ENCODE measurements at regions not wholly inside any gene's neighbourhood (a gene's known extent, or its start where the extent isn't known, plus 50 kb on each side); places are given as distances from the start of the nearest gene placed in this dataset.

GRCh38 chr4:111579767-111580166 lies 565.5 kb upstream of the FAM241A start:
- no peak for DNase-seq (ENCODE audit: low read depth in 3 of 3)

- no peak for DNase-seq (ENCODE audit: low read depth in 3 of 3)
Observed at GRCh38 chr4:111595456-111595855, 549.8 kb upstream of the FAM241A start.

GRCh38 chr4:111596491-111596890 lies 548.8 kb upstream of the FAM241A start:
- no peak for DNase-seq (ENCODE audit: low read depth in 3 of 3)

- no peak for DNase-seq (ENCODE audit: low read depth in 3 of 3)
Observed at GRCh38 chr4:111601671-111602070, 543.6 kb upstream of the FAM241A start.

GRCh38 chr4:111602848-111603247 lies 542.4 kb upstream of the FAM241A start:
- no peak for DNase-seq (ENCODE audit: low read depth in 3 of 3)

DNA sequence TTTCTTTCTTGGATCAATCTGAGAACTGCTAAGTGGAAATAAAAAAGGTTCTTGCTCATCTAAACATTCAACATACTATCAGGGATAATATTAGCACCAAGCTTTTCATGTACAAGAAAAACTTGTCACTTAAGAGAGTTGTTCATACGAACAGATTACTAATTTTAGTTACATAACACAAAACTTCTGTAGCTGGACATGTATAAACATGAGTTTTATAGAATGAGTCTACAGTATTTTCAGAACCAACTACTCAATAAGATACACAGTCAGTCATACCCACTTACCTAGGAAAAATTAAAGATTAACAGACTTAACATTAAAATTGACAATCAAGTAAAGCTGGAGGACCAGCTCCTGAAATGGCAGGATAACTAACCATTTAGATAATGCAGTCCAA lies 540.1 kb upstream of the FAM241A start:
- DNase-seq (ENCODE audit: low read depth in 3 of 3): no peak

DNA sequence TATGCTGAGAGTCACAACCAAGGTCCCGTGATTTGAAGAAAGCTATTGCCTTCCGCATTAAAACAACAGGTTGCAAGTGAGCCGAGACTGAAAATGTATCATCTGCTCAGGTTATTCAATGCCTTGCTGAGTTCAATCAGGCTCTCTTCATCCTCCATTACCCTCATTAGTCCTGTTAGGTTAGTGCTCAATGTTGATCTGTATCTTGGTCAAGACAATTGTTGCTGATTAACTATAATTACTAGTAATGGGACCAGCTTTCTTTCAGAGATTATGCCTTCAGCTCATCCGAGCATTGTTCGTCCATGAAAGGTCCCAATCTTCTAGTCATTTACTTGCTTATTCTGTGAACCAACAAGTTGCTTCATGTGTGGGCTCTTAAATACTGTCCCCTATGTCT lies 534.6 kb upstream of the FAM241A start:
- no peak for DNase-seq (ENCODE audit: low read depth in 3 of 3)

GRCh38 chr4:111618908-111619307 lies 526.3 kb upstream of the FAM241A start:
- no peak for DNase-seq (ENCODE audit: low read depth in 3 of 3)

DNA sequence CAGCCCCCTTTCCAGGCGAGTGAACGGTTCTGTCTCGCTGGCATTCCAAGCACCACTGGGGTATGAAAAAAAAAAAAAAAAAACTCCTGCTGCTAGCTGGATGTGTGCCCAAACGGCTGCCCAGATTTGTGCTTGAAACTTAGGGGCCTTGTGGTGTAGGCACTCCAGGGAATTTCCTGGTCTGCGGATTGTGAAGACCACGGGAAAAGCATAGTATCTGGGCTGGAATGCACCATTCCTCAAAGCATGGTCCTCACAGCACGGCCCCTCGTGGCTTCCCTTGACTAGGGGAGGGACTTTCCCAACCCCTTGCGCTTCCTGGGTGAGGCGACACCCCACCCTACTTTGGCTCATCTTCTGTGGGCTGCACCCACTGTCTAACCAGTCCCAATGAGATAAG lies 516.8 kb upstream of the FAM241A start:
- no peak for DNase-seq (ENCODE audit: low read depth in 3 of 3)

GRCh38 chr4:111630705-111631104 lies 514.5 kb upstream of the FAM241A start:
- DNase-seq (ENCODE audit: low read depth in 3 of 3): no peak

DNA sequence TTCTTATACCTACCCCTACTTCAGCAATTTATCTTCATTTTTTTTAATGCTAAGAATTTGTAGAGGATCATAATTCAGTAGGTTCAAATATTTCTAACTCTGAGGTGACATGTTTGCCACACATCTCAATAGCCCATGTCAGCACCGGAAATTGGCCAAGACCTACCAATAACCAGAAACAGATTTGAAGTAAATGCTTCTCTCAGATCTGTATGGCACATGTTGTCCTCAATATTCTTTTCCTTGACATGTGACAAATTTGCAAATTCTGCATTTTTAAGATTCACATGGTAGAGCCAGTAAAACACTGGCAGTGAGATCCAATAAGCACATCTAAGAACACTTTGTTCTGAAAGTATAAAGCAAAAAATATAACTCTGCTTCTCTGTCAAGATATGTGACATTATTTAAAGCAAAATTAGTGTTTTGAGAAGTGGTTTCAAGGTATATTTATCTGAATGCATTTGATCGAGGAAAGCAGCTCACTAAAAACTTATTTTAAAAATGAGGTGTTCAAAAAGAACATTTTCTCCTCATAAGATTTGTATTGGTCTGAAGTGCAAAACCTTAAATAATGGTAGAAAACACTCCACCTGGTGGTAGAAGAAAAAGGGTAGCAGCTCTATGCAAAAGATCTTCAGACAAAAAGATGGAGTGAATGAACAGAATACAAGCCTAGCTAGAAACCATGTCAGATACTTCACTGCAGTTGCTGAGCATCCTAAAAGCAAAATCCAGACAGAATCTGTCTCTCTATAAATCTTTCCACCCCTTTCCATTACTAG lies 513.8 kb upstream of the FAM241A start:
- no peak for DNase-seq (ENCODE audit: low read depth in 3 of 3)

DNA sequence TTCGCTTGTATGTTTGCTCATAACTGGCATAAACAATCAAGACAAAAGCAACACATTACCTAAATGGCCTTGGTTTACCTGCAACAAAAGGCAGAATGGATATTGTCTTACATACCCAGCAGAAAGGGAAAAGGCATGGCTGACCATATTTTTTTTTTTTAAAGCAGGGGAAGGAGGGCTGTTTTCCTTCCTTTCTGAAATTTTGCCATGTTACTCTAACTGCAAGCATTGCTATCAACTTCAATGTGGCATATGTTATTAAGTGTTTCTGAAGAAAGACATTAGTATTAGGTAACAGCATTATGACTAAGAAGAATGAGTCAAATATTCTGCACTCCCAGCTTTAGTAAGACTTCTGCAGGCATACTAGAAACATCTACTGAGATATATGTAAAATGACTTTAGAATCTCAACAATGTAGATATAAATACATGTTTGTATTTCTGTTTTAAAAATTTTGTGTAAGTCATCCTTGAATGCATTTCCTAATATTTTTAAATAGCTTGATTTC lies 512.6 kb upstream of the FAM241A start:
- no peak for DNase-seq (ENCODE audit: low read depth in 3 of 3)

DNA sequence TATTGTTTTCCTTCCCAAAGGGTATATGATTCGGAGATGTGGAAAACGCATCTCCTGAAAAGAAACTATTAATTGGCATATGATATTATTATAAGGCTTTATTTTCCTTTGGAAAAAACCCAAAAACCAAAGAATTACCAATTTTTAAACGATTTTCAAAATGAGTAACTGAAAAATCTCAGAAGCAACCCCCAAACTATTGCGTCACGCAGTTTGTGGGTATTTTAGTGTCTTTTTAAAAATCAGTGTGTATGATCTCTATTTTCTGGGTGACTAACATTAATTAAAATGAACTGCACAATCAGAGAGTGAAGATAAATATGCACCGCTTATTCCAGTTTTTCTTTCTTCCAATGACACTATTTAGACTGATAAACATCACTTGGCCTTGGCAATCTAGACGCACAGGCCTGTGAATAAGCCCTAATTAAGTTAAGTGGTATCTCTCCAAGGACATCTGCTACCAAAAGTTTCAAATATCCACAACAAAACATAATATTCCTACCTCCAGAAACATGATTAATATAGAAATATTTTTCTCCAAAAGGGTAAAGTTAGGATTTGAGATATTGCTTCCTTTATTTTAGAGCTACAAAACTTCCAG lies 511.5 kb upstream of the FAM241A start:
- DNase-seq (ENCODE audit: low read depth in 3 of 3): no peak

DNA sequence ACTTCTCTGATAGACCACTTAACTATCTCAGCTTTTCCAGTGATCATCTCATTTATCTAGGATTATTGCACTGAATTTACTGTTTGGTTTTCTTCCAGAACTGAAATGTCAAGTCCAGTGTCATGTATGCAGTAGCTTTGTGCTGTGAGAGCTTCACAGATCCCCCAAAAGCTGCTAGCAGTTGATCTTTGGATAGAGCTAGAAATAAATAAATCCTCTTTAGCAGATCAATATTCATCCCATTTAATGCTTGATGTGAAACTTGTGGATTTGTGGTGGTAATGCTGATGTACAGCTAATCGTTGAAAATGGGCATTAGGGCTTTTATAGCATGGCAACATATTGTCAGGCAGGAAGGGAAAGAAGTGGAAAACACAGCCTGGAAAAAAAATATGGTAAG lies 509.6 kb upstream of the FAM241A start:
- DNase-seq (ENCODE audit: low read depth in 3 of 3): no peak

DNA sequence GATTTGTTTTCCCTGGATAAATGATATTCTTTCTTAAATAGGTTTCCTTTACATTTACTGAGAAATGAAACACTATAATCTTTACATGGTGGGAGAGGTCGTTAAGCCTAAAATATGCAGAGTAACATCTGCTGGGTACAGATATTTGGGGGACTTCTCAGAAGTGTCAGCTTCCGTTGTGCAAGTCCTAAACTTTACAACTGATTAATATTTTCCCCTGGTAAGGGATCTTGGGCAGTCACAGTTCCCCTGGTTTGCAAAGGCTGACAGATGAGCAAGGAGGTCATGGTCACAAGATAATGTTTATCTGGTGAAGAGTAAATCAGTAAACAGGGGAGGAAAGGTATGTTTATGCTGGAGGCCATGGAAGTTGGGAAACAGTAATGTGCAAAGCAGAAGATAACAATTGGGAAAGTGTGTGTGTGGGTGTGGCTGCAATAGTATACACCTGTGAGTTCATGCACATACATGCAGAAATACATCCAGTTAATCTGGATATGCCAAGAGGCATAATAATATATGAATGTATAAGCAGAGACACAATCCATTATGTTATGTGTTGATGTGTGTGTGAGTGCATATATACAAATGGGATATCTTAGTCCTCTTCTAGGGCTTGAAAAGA lies 508.2 kb upstream of the FAM241A start:
- no peak for DNase-seq (ENCODE audit: low read depth in 3 of 3)

DNA sequence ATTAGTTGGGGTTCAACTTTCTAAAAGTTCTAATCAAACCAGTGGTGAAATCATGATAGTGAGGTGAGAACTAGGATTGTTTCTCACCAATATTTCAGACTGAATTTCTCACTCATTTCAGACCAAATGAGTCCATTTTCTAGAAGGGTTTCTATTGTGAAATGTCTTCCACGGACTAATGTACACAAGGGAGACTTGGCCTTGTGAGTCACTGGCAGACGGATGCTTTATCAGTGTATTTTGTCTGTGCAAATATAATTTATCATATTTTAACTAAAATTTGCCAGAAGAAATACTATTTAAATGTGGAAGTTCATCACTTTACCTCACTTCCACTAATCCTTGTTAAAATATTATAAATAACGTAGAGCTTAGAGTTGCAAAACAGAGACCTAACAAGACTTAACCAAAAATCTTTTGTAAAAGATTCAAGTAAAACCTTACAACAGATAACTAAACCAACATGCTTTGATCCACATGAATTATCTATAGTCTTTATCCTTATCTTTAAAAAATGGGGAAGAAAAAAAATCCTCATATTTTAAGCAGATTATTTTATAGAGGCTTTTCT lies 506.0 kb upstream of the FAM241A start:
- DNase-seq (ENCODE audit: low read depth in 3 of 3): no peak

GRCh38 chr4:111639876-111640275 lies 505.4 kb upstream of the FAM241A start:
- DNase-seq (ENCODE audit: low read depth in 3 of 3): no peak

GRCh38 chr4:111641813-111642579 lies 503.3 kb upstream of the FAM241A start:
- DNase-seq (ENCODE audit: low read depth in 3 of 3): no peak

- DNase-seq (ENCODE audit: low read depth in 3 of 3): no peak
Observed at GRCh38 chr4:111648056-111648455, 497.2 kb upstream of the FAM241A start.

DNA sequence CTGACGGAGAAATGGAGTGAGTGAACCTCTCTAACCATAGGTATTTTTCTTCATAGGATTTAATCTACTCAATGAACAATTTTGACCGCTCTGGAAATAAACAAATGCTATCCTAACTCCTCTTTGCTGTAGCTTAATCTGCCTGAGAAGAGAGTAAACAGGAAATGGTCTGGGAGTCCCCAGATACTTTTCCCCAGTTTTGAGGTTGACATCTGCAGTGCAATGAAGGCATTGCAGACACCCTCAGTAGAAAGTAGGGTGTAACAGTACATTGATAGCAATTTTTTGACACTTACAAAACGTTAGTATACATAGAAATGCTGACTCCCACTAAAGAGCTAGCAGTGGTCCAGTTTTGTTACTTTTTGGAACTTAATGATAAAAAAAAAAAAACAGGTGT lies 495.9 kb upstream of the FAM241A start:
- no peak for DNase-seq (ENCODE audit: low read depth in 3 of 3)

- DNase-seq (ENCODE audit: low read depth in 3 of 3): no peak
Observed at GRCh38 chr4:111650146-111650545, 495.1 kb upstream of the FAM241A start.

DNA sequence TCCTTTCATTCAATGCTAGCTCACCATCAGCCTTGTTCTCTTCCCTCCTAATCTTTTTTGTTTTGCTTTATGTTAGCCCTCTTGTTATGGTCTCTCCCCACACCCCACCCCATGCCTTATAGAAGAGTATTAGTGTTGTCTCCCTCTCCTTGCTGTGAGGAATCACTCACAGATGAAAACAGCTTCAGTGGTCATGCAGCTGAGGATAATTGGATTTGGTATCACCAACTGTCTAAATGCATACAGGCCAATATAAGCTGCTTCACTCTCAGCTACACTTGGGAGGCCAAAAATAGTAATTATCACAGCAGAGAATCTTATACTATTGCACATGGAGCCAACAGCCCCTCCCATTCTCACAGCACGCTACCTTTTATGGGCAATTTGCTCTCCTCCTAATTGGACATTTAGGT lies 494.6 kb upstream of the FAM241A start:
- DNase-seq (ENCODE audit: low read depth in 3 of 3): no peak

All from stimulated activated CD4-positive, alpha-beta T cell treated with anti-CD3 and anti-CD28 coated beads, TNF-alpha, amount 100 ng/mL, for 24 hours (primary cell).